GM13977 (cell line): ENCODE measurements at regions not wholly inside any gene's neighbourhood (a gene's known extent, or its start where the extent isn't known, plus 50 kb on each side); places are given as distances from the start of the nearest gene placed in this dataset.

ENCODE experiments used
- DNase-seq: peaks from one replicate; pipeline ENCODE4 v3.0.0; 2012; ENCODE audit warnings: low spot score
- CTCF ChIP-seq: IDR thresholded peaks from 2 replicates; pipeline ENCODE4 v1.5.1; 2012; ENCODE audit warnings: mild to moderate bottlenecking, control low read depth; ENCODE audit not compliant: insufficient read depth; ENCODE audit errors: extremely low read depth, missing control alignments
- in situ Hi-C: fragments of 300-500 bp; cut with MboI; formaldehyde crosslinking; loops from one replicate; pipeline ENCODE4 v1.12.0; 2022; ENCODE audit warnings: low sequenced_read_pairs, low pct_unique_long_range_greater_than_20kb, mixed read lengths, inconsistent platforms; ENCODE audit not compliant: unreplicated experiment

DNA sequence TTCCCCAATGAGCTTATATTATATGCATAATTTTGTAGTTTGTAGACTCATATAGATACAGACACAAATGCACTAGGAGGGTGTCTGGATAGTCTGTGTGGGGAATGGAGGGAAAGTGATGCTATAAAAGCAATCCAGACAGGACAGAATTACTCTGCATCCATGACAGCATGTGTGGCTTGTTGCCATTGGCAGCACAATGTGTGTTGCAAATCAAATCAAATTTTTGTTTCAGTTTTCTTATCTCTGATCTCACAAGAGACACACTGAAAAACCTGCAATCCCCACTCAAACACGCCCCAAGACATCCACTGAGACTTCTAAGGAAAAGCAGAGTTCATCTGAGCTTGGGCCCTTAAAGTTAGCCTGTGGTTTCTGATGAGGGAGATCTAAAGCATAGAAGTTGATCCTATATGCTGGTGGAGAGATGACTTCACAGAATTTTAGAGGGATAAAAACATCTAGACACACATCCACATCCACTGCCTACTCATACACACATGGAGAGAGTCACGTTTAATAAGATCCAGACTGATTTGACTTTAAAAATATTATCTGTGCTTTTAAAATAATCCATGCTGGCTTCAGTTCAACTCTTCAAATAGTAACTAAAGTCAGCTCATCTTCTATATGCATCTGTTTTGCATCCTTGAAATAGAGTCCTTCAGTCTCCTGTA, 313.0 kb upstream of the PLXNA2 start:
- no peak for DNase-seq
- TF ChIP-seq CTCF, result no peak
- in situ Hi-C loops, result no loop called here

DNA sequence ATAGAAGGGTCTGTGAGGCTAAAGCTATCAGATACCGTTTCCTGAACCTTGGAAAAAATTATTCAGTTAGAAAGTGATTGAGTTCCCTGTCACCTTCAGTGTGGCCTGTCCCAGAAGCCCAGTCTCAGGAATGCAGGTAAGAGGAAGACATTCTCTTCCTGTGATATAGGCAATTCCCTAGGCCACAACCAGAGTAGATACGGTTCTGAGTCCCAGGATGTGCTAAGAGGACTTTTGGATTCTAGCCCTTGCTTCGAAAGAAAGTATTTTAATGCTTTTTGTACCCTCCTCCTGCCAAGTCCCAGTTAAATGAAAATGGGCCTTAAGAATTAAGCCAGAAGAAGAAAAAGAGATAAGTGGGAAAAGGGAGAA, 313.5 kb upstream of the PLXNA2 start:
- in situ Hi-C loops, result no loop called here
- DNase-seq, result no peak
- TF ChIP-seq CTCF, result no peak

DNA sequence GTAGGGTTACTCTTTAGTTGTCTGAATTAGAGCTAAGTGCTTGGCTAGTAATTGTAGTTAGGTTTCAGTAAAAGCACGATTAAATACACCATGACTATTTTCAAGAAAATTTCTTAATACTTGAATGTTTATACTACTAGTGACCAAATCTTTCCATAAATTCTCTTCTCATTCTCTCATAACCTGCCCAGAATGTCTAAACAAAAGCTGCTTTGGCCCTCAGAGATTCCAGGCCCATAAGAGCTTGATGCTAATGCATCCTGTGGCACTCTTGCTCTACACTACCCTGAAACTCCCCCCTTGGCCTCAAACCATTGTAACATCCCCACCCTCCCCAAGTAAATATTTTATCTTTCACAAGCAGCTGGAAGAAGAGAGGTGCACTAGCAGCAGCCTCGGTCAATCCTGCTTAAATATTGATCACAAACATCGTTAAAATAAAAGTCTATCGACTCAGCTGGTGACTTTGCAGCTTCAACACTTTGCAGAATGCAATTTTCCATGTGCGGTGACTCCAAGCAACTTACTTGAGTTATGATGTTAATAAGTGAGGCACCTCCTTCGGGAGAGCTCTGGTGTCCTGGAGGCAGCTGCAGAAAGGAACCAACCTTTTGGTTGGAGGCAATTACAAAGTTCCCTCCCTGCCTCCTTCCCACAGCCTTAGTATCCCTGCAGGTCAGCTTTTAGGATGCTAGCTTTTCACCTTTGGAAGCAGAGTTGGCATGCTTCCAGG, 315.6 kb upstream of the PLXNA2 start:
- in situ Hi-C loops, result no loop called here
- no peak for DNase-seq
- TF ChIP-seq CTCF, result no peak

- TF ChIP-seq CTCF, result no peak
- no peak for DNase-seq
- in situ Hi-C loops, result no loop called here
These were observed 318.2 kb upstream of the PLXNA2 start for GRCh38 chr1:208562151-208562960.

- no peak for DNase-seq
- TF ChIP-seq CTCF, result no peak
These were observed 320.3 kb upstream of the PLXNA2 start for GRCh38 chr1:208564466-208564865.

DNA sequence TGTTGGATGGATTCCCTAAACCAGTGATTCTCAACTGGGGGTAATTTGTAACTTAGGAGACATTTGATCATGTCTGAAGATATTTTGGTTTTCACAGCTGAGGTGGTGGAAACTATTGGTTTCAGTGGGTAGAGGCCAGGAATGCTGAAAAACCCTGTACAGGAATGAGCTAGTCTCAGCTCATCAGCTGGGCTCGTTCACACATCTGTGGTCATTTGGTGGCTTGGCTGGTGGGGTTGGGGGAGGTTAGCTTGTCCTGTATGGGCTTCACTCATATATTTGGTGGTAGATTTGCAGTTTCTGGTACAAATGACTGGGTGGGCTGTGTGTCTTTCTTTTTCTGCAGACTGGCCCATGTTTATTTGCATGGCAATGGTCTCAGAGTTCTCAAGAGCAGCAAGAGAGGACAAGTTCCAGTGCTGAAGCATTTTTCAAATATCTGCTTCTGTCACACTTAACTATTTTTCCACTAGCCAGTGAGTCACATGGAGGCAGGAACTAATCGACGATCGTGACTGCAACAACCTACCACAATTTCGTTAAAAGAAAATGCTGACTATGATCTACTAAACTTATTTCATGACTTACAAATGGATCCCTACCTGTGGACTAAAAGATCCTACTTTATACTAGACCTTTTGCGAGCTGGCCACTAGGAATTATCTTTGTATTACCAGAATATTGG, 321.7 kb upstream of the PLXNA2 start:
- DNase-seq, result no peak
- in situ Hi-C loops, result no loop called here
- TF ChIP-seq CTCF, result no peak

More at GRCh38 chr1:208564466-208564865, 320.3 kb upstream of the PLXNA2 start:
- in situ Hi-C loops, result no loop called here
